ENCODE measurements at regions not wholly inside any gene's neighbourhood (a gene's known extent, or its start where the extent isn't known, plus 50 kb on each side); places are given as distances from the start of the nearest gene placed in this dataset.

DNA sequence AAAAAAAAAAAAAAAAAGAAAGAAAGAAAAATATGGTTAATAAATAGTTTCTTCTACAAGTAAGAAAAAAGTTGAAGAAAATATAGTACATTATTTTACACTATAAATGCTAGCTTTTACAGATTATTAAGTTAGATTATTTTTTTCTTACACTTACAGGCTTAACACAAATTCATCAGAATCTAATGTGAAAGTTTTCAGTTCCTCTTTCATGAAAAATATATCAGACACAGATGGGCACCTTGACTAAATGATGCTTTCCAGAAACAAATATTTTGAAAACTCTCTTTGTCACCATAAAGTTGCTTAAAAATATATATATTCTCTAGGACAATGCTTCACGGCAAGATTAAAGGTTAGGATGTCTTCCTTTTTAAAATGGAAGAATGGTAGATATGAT, 321.8 kb upstream of the HSF2 start:
- DNase-seq: no peak

DNA sequence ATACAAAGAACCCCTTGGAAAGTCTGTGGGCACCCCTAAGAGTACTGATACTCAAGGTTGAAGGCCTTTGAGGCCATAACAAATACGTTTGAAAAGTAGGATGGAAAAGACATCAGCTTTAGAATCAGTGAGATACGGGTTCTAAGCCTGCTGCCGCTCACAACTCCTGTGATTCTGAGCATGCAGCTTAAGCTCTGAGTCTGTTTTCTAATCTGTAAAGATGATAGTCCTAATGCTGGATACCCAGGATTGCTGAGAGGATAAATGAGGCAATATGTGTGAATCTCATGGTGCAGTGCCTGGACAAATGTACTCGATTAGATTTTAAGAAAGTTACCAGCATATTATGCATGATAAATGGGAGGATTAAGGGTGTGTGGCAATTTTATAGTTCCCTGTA, 321.0 kb upstream of the HSF2 start:
- no peak for DNase-seq

DNA sequence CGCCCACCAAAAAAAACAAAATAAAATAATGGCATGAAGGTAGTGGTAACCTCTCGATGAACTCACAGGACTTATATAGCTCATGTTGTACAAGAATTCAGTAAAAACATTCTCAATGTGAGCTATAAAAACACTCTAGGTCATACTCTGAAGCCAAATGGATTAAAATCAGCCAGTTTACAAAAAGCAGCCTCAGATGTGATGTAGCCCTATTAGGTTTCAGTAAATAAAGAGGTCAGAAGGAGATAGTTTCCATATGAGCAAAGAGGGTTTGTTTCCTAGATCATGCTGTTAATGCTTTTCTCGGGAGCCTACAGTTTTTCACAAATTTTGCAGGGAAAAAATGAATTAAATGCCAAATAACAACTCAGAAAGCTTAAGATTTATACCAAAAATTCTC, 319.5 kb upstream of the HSF2 start:
- no peak for DNase-seq

DNA sequence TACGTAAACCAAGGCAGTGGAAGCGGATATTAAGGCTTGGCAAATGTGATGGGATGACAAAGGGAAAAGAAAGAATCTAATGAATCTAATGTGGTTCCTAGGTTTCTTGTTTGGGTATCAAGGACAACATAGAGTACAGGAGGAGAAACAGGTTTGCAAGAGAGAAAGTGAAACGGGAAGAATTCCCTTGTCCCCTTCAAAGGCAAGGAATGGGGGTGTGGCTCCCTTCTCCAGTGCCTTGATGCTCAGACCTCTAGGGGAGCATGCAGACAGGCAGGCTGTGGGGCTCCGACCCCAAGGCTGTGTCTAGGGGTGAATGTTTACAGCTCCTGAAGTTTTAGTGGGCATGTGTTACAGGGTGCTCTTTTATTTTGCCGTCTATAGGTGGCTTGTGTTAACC, 317.5 kb upstream of the HSF2 start:
- DNase-seq: no peak

GRCh38 chr6:122082370-122082769, 317.1 kb upstream of the HSF2 start:
- no peak for DNase-seq

DNA sequence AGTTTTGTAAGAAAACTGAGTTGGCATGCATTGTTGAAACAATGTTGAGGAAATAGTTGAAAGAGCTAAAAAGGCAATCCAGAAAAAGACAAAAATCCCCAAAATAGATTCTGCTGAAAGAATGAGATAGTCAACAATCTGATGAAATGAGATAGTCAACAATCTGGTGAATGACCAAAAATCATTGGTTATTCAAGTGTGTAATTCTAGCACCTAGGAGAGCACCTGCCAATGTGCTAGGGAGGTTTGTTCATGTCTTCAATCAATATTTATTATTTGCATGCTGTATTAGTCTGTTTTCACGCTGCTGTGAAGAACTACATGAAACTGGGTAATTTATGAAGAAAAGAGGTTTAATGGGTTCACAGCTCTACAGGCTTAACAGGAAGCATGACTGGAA, 307.1 kb upstream of the HSF2 start:
- no peak for DNase-seq

DNA sequence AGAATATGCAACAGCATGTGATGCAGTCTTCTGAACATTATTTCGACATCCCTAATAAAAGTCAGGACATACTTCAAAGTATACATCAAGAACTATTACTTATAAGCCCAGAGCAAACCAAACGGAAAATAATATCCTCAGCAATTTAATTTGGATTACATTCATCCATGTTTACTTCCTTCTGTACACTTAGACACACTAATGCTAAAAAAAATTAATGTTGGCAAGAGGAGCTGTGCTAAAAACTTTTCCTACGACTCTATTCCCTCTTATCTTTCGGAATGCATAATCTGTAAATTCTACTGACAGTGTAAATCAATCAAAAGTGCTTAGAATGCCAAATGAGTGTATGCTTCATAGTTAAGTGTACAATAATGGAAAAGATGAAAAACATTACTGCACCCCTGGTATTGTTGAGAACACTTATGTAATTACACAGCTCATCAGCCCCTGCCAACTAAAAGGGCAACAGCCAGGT, 301.2 kb upstream of the HSF2 start:
- no peak for DNase-seq

- DNase-seq: no peak
These were observed 297.4 kb upstream of the HSF2 start for GRCh38 chr6:122102026-122102425.

- no peak for DNase-seq
These were observed 292.1 kb upstream of the HSF2 start for GRCh38 chr6:122107256-122107852.

DNA sequence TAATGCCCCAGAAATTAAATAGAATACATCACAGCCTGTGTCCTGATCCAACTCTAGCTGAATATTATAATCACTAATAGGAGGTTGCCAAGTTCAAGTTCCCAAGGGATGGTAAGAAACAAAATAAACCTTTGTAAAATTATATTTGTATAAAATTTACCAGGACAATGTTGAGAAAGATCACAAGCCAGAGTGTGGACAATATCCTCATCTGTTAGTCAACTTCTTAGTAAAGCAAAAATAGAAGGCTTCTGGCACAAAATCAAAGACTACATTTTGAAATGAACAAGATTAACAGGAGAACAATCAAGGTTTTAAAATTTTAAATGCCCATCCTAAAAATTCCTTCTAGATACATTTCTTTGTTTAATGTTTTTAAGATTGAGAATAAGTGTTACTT, 290.4 kb upstream of the HSF2 start:
- DNase-seq: no peak

GRCh38 chr6:122114717-122115116, 284.7 kb upstream of the HSF2 start:
- no peak for DNase-seq

DNA sequence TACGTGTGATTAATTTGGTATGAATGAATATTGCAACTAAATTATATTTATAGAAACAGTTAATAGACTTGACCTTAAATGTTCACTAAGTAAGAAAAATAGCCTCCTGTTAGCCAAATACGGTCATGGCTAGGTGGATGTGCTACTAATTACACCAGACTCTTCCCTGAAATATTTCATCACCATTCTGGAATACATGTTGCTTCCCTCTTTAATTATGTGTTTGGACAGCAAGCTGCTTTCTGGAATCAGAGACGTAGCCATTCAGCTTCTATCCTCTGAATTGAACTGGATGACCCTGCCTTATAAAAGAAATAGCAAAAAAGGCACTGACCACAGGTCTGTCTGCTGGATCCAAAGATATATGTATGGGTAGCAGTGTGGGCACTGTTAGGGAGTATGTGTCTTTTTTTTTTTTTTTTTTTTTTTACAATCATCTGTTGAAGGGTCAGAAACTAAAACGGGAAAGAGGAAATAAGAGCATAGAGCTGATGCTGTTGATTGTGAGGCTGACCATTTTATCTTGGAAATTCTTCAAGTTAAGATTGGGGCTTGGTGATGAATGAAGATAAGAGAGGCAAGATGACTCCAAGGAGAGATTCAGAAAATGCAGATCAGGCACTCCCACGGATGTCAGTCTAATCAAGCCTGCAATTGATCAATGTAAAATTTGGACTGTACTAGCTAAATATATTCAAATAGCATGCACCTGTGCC, 283.2 kb upstream of the HSF2 start:
- no peak for DNase-seq

GRCh38 chr6:122116835-122117627, 282.4 kb upstream of the HSF2 start:
- no peak for DNase-seq

DNA sequence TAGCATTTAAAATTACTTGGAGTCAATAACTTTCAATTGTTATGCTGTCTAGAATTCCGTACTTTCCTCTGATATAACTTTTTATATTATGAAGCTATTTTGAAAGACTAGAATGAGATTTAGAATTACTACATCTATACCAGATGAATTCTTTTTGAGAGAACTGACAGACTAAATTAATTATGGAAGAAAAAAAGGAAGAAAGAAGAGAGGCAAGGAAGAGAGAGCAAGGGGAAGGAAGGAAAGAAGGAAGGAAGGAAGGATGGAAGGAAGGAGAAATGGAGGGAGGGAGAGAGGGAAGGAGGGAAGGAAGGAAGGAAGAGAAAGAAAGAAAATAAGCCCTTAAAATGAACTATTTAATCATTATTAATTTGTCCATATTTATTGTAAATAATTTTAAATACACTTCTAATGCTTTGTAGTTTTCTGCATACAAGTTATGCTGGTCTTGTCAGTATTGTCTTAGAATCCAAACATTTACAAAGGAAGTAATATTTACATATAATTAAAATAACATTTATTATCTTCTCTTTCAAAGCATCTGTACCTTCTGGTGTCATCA, 280.4 kb upstream of the HSF2 start:
- DNase-seq: no peak

- DNase-seq: no peak
These were observed 277.2 kb upstream of the HSF2 start for GRCh38 chr6:122122202-122122601.

GRCh38 chr6:122122686-122123085, 276.8 kb upstream of the HSF2 start:
- DNase-seq: no peak

DNA sequence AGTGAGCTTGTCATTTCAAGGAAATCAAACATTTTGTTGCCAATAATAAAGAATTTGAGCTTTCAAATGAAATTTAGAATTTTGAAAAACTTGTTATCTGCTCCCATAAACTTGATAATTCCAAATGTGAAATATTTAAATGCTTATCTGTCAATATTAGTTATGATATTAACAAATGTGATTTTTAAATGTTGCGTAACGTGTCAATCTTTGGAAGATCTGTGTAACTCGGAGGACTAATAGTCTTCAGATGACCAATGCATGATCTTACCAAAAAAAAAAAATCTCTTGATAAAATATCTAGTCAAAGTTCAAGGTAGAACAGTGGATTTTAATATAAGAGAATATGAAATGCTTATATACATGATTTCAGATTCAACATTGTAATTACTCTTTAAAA, 274.5 kb upstream of the HSF2 start:
- no peak for DNase-seq

- DNase-seq: no peak
These were observed 272.6 kb upstream of the HSF2 start for GRCh38 chr6:122126894-122127293.

GRCh38 chr6:122128445-122128844, 271.0 kb upstream of the HSF2 start:
- no peak for DNase-seq

DNA sequence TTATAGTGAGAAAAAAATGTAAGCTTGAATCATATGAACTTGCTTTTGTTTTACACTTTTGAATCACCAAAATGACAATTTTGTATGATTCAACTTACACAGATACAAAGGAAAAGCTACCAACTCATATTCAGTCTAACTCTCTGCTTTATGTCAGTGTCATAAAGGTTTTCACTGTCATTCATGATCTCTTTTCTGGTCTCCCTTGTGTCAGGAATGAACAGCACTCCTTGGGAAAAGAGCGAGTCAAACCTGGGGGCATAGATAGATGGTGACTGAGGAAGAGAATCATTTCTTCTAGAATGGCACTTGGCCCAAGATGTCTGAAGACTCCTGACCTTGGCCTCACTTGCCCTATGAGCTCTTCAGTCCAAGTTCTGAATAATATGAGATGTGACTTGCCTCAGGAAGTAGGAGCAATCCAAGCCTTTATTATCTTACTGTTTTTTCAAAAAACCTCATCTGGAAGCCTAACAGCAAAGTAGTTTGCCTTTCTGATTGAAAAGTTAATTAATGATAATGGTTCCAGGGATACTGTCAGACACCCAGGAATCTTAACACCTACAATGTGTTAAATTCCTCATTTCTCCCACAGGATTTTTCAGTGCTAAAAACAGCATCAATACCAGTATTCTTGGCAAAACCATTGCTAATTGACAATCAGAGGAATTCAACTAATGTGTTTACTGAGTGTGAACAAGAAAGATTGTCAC, 270.0 kb upstream of the HSF2 start:
- no peak for DNase-seq

- DNase-seq: peak in 1 of 5 experiments; percentile 44
These were observed 269.5 kb upstream of the HSF2 start for GRCh38 chr6:122130026-122130348.

GRCh38 chr6:122130518-122130917, 268.9 kb upstream of the HSF2 start:
- no peak for DNase-seq

DNA sequence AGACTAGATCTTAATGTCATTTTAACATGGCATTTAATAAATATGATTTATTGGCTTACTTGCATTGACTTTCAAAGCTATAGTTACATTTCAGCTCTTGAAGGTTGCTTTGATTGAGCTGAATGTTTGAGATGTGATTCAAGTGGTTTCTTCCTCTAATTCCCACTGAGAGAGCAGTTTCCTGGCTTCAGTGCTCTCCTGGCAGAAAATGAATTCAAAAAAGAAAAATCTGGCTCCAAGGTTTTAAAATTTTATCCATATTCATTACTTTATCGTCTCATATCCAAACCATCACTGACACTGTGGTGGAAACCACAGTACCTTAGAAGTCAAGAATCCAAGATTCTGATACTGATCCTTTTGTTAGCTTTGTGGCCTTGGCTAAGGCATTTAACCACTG, 263.1 kb upstream of the HSF2 start:
- DNase-seq: no peak

Data from T-helper 2 cell (primary cell).